ENCODE measurements at regions not wholly inside any gene's neighbourhood (a gene's known extent, or its start where the extent isn't known, plus 50 kb on each side); places are given as distances from the start of the nearest gene placed in this dataset.

DNA sequence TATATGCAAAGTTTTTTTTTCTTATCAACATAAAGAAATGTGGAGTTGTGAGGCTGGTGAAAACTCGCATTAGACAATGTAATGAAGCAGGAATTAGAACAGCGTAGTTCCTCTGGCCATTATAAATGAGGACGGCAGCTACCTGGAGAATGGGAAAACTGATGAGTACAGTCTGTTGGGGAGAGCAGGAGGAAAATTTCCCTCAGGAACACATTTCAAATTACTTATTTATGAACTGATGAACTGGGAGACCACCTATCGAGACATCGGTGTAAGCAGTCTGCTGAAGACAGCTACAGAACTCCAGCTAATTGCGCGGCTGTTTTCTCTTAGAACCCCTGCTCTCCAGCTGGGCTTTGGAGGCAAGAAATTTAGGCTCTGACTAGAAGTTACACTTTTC, 343.9 kb upstream of the CLINT1 start:
- POLR2A ChIA-PET = no interaction called here
- WGBS (ENCODE audit: low lambda C conversion rate) = 72% methylated on average over 7 of the region's 7 CpGs
- CTCF ChIA-PET (ENCODE audit: low intra/inter-chr PET ratio, low total read pairs) = no interaction called here
- no peak overlapping the region for H2AFZ ChIP-seq (ENCODE audit: low read length)
- DNase-seq (ENCODE audit: low spot score) (no peak), ATAC-seq (no peak), FAIRE-seq (no peak)
- no peak overlapping the region for H3K4me3 ChIP-seq (replicated peaks in 1 of 3; ENCODE audit: insufficient read depth in 1 of 3, low read depth in 2 of 3, low read length in 3 of 3)
- no peaks in the 10 kb centered on the region for H3K36me3 ChIP-seq (replicated peaks in 1 of 2; ENCODE audit: control insufficient read depth in 1 of 2, insufficient read depth in 2 of 2, low read length in 2 of 2)
- H3K9me3 ChIP-seq (ENCODE audit: low read length) = no peaks in the 10 kb centered on the region
- H3K27me3 ChIP-seq (ENCODE audit: control insufficient read depth in 1 of 2, insufficient read depth in 2 of 2, low read length in 2 of 2) = peaks cover 0 to 2% of the 10 kb centered on the region in 2 experiments; a peak in 1 of 5 replicates
- no peak overlapping the region for H3K4me2 ChIP-seq (ENCODE audit: low read depth, low read length)
- in situ Hi-C loops (cut with HindIII; ENCODE audit: extremely low pct_ligation_motif_present, low pct_unique_long_range_greater_than_20kb) (no loop called here), intact Hi-C loops (cut with micrococcal nuclease; ENCODE audit: unreplicated experiment) (no loop called here)
- no peak overlapping the region for H3K9ac ChIP-seq (ENCODE audit: insufficient read depth, low read depth, low read length)
- H3K27ac ChIP-seq (ENCODE audit: extremely low read length, insufficient read depth, low read length) = no peak overlapping the region
- BruUV-seq (replicated peaks) = no TSS peak
- no peaks in the 10 kb centered on the region for H3K4me1 ChIP-seq (ENCODE audit: insufficient read depth, low read length)
- H3K79me2 ChIP-seq (ENCODE audit: insufficient read depth, low read length) = no peaks in the 10 kb centered on the region
- no peaks in the 10 kb centered on the region for H4K20me1 ChIP-seq (ENCODE audit: insufficient read depth, low read length)
- TF ChIP-seq HDAC1 (CRISPR knock-in tag; IDR thresholded peaks at IDR 0.05) (no peak), SRY (CRISPR knock-in tag; IDR thresholded peaks at IDR 0.05) (no peak), RFXAP (CRISPR knock-in tag; IDR thresholded peaks at IDR 0.05; ENCODE audit: borderline replicate concordance) (no peak), TRIM24 (CRISPR knock-in tag; IDR thresholded peaks at IDR 0.05) (no peak), ZZZ3 (CRISPR knock-in tag; IDR thresholded peaks at IDR 0.05; ENCODE audit: borderline replicate concordance) (no peak), ZNF550 (CRISPR knock-in tag; IDR thresholded peaks at IDR 0.05; ENCODE audit: borderline replicate concordance) (no peak), SOX5 (CRISPR knock-in tag; IDR thresholded peaks at IDR 0.05; ENCODE audit: borderline replicate concordance) (no peak), HNF4G (IDR thresholded peaks at IDR 0.05; ENCODE audit: borderline replicate concordance, low read depth, low read length) (no peak), HNF4G (CRISPR knock-in tag; IDR thresholded peaks at IDR 0.05; ENCODE audit: borderline replicate concordance, low read depth) (no peak), MIER2 (CRISPR knock-in tag; IDR thresholded peaks at IDR 0.05) (no peak), FOXC1 (CRISPR knock-in tag; IDR thresholded peaks at IDR 0.05; ENCODE audit: borderline replicate concordance) (no peak), HMGA1 (CRISPR knock-in tag; conservative IDR thresholded peaks at IDR 0.05) (no peak), ZNF224 (CRISPR knock-in tag; IDR thresholded peaks at IDR 0.05) (no peak), ZNF749 (CRISPR knock-in tag; IDR thresholded peaks at IDR 0.05; ENCODE audit: borderline replicate concordance) (no peak)
- TF ChIP-seq, protein P1, sequence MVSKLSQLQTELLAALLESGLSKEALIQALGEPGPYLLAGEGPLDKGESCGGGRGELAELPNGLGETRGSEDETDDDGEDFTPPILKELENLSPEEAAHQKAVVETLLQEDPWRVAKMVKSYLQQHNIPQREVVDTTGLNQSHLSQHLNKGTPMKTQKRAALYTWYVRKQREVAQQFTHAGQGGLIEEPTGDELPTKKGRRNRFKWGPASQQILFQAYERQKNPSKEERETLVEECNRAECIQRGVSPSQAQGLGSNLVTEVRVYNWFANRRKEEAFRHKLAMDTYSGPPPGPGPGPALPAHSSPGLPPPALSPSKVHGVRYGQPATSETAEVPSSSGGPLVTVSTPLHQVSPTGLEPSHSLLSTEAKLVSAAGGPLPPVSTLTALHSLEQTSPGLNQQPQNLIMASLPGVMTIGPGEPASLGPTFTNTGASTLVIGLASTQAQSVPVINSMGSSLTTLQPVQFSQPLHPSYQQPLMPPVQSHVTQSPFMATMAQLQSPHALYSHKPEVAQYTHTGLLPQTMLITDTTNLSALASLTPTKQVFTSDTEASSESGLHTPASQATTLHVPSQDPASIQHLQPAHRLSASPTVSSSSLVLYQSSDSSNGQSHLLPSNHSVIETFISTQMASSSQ (IDR thresholded peaks at IDR 0.05; ENCODE audit: low read depth) = no peak
- TF ChIP-seq, protein P1 (CRISPR knock-in tag; IDR thresholded peaks at IDR 0.05; ENCODE audit: borderline replicate concordance) = no peak
- TF ChIP-seq, protein P2, sequence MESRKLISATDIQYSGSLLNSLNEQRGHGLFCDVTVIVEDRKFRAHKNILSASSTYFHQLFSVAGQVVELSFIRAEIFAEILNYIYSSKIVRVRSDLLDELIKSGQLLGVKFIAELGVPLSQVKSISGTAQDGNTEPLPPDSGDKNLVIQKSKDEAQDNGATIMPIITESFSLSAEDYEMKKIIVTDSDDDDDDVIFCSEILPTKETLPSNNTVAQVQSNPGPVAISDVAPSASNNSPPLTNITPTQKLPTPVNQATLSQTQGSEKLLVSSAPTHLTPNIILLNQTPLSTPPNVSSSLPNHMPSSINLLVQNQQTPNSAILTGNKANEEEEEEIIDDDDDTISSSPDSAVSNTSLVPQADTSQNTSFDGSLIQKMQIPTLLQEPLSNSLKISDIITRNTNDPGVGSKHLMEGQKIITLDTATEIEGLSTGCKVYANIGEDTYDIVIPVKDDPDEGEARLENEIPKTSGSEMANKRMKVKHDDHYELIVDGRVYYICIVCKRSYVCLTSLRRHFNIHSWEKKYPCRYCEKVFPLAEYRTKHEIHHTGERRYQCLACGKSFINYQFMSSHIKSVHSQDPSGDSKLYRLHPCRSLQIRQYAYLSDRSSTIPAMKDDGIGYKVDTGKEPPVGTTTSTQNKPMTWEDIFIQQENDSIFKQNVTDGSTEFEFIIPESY (CRISPR knock-in tag; IDR thresholded peaks at IDR 0.05) = no peak
- TF ChIP-seq, protein P3, sequence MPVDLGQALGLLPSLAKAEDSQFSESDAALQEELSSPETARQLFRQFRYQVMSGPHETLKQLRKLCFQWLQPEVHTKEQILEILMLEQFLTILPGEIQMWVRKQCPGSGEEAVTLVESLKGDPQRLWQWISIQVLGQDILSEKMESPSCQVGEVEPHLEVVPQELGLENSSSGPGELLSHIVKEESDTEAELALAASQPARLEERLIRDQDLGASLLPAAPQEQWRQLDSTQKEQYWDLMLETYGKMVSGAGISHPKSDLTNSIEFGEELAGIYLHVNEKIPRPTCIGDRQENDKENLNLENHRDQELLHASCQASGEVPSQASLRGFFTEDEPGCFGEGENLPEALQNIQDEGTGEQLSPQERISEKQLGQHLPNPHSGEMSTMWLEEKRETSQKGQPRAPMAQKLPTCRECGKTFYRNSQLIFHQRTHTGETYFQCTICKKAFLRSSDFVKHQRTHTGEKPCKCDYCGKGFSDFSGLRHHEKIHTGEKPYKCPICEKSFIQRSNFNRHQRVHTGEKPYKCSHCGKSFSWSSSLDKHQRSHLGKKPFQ (CRISPR knock-in tag; IDR thresholded peaks at IDR 0.05; ENCODE audit: insufficient replicate concordance) = no peak
